OCI-LY1 (cell line): ENCODE measurements at regions not wholly inside any gene's neighbourhood (a gene's known extent, or its start where the extent isn't known, plus 50 kb on each side); places are given as distances from the start of the nearest gene placed in this dataset.

Experiments used
- H2AFZ ChIP-seq: fragments of 200-600 bp; sonication (generic), shearing (Covaris generic); 2 replicates; pipeline ENCODE4 v1.6.0; 2014; ENCODE audit warnings: antibody characterized with exemption, mild to moderate bottlenecking, low read length
- H3F3A ChIP-seq: fragments of 200-600 bp; sonication (generic), shearing (Covaris generic); 2 replicates; pipeline ENCODE4 v1.6.0; 2014; ENCODE audit warnings: mild to moderate bottlenecking, antibody characterized with exemption, low read length, moderate library complexity; ENCODE audit not compliant: insufficient read depth
- H3K27ac ChIP-seq: fragments of 200-600 bp; sonication (generic); 2 replicates; pipeline ENCODE4 v1.5.1; 2014; ENCODE audit warnings: low read length, mixed run types, mild to moderate bottlenecking, low read depth; ENCODE audit not compliant: poor library complexity, severe bottlenecking
- H3K27me3 ChIP-seq: fragments of 200-600 bp; sonication (generic); 2 replicates; pipeline ENCODE4 v1.6.0; 2014; ENCODE audit warnings: antibody characterized with exemption, mild to moderate bottlenecking, low read length, moderate library complexity; ENCODE audit not compliant: insufficient read depth
- H3K36me3 ChIP-seq: fragments of 200-600 bp; sonication (generic); 2 replicates; pipeline ENCODE4 v1.6.1; 2014; ENCODE audit warnings: mild to moderate bottlenecking, antibody characterized with exemption, low read length, moderate library complexity, mixed read lengths; ENCODE audit not compliant: insufficient read depth
- H3K4me1 ChIP-seq: fragments of 200-600 bp; sonication (generic); 2 replicates; pipeline ENCODE4 v1.5.1; 2014; ENCODE audit warnings: mild to moderate bottlenecking, low read length, moderate library complexity; ENCODE audit not compliant: insufficient read depth, severe bottlenecking
- H3K4me2 ChIP-seq: fragments of 200-600 bp; sonication (generic), shearing (Covaris generic); 2 replicates; pipeline ENCODE4 v1.6.1; 2014; ENCODE audit warnings: low read length
- H3K4me3 ChIP-seq: fragments of 200-600 bp; sonication (generic); 2 replicates; pipeline ENCODE4 v1.5.1; 2014; ENCODE audit warnings: low read length, low read depth, mild to moderate bottlenecking, mixed read lengths; ENCODE audit not compliant: poor library complexity, severe bottlenecking
- H3K79me2 ChIP-seq: fragments of 200-600 bp; shearing (Covaris generic); 2 replicates; pipeline ENCODE4 v1.6.1; 2016; ENCODE audit warnings: mixed run types, low read length, mixed read lengths; ENCODE audit not compliant: insufficient read depth
- H3K9ac ChIP-seq: fragments of 200-600 bp; sonication (generic), shearing (Covaris generic); 2 replicates; pipeline ENCODE4 v1.6.1; 2014; ENCODE audit warnings: mild to moderate bottlenecking, low read length, mixed read lengths
- H3K9me2 ChIP-seq: fragments of 200-600 bp; sonication (generic), shearing (Covaris generic); 2 replicates; pipeline ENCODE4 v1.6.1; 2014; ENCODE audit warnings: low read depth, mild to moderate bottlenecking, low read length, mixed read lengths
- H3K9me3 ChIP-seq: fragments of 200-600 bp; shearing (Covaris generic); 2 replicates; pipeline ENCODE4 v1.6.1; 2014; ENCODE audit warnings: low read length, mixed read lengths
- H4K20me1 ChIP-seq: fragments of 200-600 bp; sonication (generic), shearing (Covaris generic); 2 replicates; pipeline ENCODE4 v1.6.0; 2016; ENCODE audit warnings: mild to moderate bottlenecking, low read length; ENCODE audit not compliant: insufficient read depth
- CTCF ChIP-seq: fragments of 200-600 bp; sonication (generic), shearing (Covaris generic); IDR thresholded peaks from 2 replicates; pipeline ENCODE4 v1.5.1; 2017; ENCODE audit warnings: mild to moderate bottlenecking, antibody characterized with exemption, low read length, moderate library complexity, mixed read lengths
- EZH2 ChIP-seq: fragments of 200-600 bp; sonication (generic), shearing (Covaris generic); IDR thresholded peaks from 2 replicates; pipeline ENCODE4 v1.8.0; 2017; ENCODE audit warnings: borderline replicate concordance, mixed run types, mild to moderate bottlenecking, antibody characterized with exemption, low read length, moderate library complexity, mixed read lengths

DNA sequence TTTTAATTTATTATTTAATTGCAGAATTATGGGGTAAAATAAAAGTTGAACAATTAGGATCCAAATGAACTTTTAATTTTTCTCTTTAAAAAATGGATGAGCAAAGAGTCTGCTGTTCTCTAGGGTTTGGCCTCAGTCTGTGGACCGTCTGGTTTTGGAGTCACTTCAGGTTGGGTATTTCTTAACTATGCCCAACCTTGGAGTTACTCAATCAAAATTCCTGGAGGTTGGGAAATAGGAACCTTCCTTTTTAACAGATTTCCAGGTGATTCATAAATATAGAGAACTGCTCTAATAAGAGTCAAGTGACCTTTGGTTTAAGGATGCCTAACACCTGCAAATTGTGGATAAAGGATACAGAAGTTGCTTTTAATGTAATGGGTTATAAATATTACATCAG is 241.5 kb upstream of the GCFC2 start:
- no peaks in the 10 kb centered on the region for H3K4me1 ChIP-seq
- no peak overlapping the region for H2AFZ ChIP-seq

GRCh38 chr2:75949385-75950030 is 238.8 kb upstream of the GCFC2 start:
- no peaks in the 10 kb centered on the region for H3K9me2 ChIP-seq
- TF ChIP-seq EZH2 (no peak), CTCF (no peak)
- no peaks in the 10 kb centered on the region for H3K79me2 ChIP-seq
- H3K4me2 ChIP-seq: no peak overlapping the region
- no peaks in the 10 kb centered on the region for H3F3A ChIP-seq
- H3K27ac ChIP-seq: no peak overlapping the region
- no peak overlapping the region for H3K9ac ChIP-seq
- H3K4me1 ChIP-seq: no peaks in the 10 kb centered on the region
- no peak overlapping the region for H3K4me3 ChIP-seq
- H3K27me3 ChIP-seq: no peaks in the 10 kb centered on the region
- H3K9me3 ChIP-seq: no peaks in the 10 kb centered on the region
- no peak overlapping the region for H2AFZ ChIP-seq
- no peaks in the 10 kb centered on the region for H3K36me3 ChIP-seq
- no peaks in the 10 kb centered on the region for H4K20me1 ChIP-seq

More for the DNA sequence above, 241.5 kb upstream of the GCFC2 start:
- no peak overlapping the region for H3K4me2 ChIP-seq
- H3K4me3 ChIP-seq: no peak overlapping the region
- no peaks in the 10 kb centered on the region for H4K20me1 ChIP-seq
- H3K27me3 ChIP-seq: no peaks in the 10 kb centered on the region
- H3K27ac ChIP-seq: no peak overlapping the region
- H3K79me2 ChIP-seq: no peaks in the 10 kb centered on the region
- no peaks in the 10 kb centered on the region for H3F3A ChIP-seq
- TF ChIP-seq EZH2 (no peak), CTCF (no peak)
- H3K9ac ChIP-seq: no peak overlapping the region
- no peaks in the 10 kb centered on the region for H3K9me3 ChIP-seq
- H3K9me2 ChIP-seq: no peaks in the 10 kb centered on the region
- H3K36me3 ChIP-seq: no peaks in the 10 kb centered on the region

DNA sequence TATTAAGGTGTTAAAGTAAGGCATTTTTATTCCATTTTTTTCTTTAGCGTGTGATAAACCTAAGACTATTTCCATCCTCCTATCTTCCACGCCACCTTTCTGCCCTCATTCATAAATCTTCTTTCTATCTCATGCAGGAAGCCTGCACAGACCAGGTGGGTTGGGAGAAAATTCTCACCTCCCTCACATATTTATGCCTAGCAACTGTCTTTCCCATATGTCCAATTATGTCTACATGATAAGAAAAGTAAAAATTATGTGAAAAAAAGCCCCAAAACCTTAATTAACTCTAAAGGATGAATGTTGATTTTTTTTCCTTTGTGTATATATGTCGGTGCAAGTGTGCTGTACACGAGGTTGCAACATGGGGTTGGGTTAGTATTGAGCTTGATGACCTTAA is 225.6 kb upstream of the GCFC2 start:
- Histone ChIP-seq H3K27me3 (no peaks in the 10 kb centered on the region), H3K4me2 (no peak overlapping the region), H3K9me3 (peaks cover 2% of the 10 kb centered on the region; the same call in 1 of the 2 replicates), H4K20me1 (no peaks in the 10 kb centered on the region), H3K4me3 (no peak overlapping the region), H2AFZ (no peak overlapping the region), H3K9me2 (no peaks in the 10 kb centered on the region), H3F3A (no peaks in the 10 kb centered on the region), H3K27ac (no peak overlapping the region), H3K9ac (no peak overlapping the region), H3K36me3 (no peaks in the 10 kb centered on the region), H3K4me1 (no peaks in the 10 kb centered on the region), H3K79me2 (no peaks in the 10 kb centered on the region)
- TF ChIP-seq EZH2 (no peak), CTCF (no peak)
